HG02763 (cell line): ENCODE measurements at regions not wholly inside any gene's neighbourhood (a gene's known extent, or its start where the extent isn't known, plus 50 kb on each side); places are given as distances from the start of the nearest gene placed in this dataset.

Experiments
- ATAC-seq: cut with Tn5 transposase; IDR thresholded peaks from one replicate; pipeline ENCODE4 v1.9.1; 2021; ENCODE audit warnings: mild to moderate bottlenecking, moderate library complexity; ENCODE audit not compliant: unreplicated experiment

GRCh38 chr10:2953495-2953894, 113.9 kb upstream of the PFKP start:
- no peak for ATAC-seq

DNA sequence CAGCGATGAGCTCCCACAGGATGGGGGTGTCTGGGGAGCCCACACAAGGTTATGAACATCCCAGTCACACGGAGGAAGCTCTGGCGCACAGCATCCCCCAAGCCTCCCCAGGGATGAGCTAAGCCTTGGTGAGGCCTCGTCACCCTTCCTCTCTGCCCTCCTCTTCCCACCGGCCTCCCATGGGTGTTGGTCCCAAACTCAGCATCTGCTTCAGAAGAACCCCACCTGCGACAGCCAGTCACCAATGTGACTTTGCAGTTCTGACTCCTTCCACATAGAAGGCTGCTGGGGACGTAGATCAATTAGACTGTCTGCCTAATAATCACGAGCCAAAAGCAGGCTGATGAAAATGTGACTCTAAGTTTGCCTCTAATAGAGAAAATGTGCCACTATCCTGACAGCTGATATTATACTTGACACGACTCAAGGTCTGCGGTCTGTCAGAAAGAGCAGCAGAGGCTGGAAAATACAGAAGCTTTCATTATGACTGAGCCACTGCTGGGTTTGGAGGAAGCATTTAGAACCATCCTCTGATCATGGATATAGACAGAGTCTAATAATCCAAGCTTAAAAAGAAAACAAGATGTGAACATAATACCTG, 116.0 kb upstream of the PFKP start:
- ATAC-seq: no peak

GRCh38 chr10:2950546-2950945, 116.8 kb upstream of the PFKP start:
- ATAC-seq: no peak

DNA sequence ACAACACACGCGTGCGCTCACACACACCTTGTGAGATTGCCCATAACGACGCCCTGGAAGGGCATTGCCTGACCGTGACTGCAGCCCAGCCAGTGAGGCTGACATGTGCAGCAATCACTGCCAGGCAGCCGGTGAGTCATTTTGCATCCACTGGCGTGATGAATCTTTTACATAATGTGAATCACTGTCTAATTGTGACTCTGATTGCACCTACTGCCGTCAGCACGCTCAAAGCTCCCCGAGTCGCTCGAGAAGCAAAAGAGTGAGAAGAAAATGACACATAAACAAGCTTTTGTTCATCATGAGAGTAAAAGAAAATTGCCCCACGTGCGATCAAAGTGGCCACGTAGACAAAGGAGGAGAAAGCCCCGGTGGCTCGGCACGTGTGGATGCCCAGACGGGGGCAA, 117.4 kb upstream of the PFKP start:
- peak; percentile 50 for ATAC-seq

- no peak for ATAC-seq
Observed at GRCh38 chr10:2949221-2949947, 118.0 kb upstream of the PFKP start.

DNA sequence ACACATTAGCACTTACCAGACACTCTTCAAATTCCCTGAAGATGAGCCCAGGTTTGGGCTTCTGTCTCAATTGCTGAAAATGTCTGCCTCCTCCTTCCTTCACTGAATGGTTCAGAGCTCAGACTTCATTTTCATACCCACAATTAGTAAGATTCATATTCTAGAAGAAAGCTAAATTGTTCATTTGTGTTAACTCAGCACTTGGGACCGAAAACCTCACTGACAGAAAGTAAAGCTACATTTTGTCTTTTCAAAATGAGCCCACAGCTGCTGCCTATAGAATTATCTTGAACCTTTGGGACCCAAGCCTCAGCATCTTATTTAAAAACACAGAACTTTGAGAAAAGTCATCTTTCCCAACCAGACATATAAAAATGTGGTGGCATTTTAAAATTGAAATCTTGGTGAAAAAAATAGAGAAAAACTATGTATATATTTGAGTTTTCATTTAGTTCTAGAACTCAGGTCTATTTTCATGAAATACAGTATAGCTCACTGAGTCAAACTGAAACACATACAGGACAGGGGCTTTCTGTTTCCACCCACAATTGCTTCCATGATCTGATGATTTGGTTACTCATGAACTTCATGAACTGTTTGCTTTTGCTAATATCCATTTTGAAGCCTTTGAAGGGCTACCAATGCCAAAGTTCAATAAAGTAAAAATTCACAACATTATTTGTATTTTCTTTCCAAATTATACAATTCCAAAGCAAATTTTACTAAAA, 119.1 kb upstream of the PFKP start:
- ATAC-seq: peak; percentile 63

DNA sequence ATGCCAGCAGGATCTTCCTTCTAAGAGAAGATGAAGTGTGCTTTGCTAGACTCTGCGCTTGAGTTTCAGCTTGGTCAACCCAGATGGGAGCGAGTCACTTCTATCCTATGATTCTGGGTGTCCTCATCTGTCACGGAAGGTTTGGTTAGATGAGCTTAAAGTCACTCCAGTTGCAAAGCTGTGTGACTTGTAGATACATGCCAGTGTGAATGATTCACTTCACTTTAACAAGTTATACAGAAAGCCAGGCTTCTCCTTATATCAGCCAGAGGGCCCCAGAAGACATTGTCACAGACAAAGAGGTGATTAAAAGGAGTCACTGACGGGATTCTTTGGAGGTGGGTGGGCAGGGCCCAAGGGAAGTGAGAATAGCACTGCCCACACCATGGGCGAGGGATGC, 122.6 kb upstream of the PFKP start:
- ATAC-seq: no peak

DNA sequence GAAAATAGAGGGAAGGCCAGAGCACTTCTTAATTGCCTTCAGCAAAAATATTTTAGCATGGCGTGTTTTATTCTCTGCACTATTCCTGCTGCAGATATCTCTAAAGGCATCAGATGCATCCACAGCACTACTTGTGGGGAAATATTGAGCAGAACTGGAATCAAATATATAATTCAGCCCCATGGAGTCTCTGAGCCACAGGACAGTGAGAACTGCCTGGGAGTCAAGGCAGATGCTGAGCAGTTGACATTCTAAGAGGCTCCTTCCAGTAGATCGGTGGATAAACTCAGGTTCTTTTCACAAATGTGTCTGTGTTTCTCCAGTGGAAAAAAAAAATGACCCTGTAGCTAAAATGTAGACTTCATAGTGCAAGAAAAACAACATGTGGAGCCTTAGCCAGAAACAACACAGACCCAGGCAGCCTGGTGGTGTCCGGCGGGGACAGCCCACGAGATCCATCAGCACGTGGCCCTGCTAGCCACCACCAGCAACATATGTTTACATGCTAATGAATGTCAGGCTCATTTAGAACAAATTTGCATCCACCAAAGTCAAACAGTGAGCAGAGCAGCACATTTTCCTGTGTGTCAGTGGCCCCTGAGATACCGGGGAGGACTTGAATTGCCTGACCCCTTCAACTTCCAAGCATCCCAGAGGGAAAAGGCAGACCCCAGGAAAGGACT, 123.3 kb upstream of the PFKP start:
- ATAC-seq: no peak

GRCh38 chr10:2942938-2943337, 124.4 kb upstream of the PFKP start:
- no peak for ATAC-seq

- ATAC-seq: no peak
Observed at GRCh38 chr10:2938869-2939268, 128.5 kb upstream of the PFKP start.

DNA sequence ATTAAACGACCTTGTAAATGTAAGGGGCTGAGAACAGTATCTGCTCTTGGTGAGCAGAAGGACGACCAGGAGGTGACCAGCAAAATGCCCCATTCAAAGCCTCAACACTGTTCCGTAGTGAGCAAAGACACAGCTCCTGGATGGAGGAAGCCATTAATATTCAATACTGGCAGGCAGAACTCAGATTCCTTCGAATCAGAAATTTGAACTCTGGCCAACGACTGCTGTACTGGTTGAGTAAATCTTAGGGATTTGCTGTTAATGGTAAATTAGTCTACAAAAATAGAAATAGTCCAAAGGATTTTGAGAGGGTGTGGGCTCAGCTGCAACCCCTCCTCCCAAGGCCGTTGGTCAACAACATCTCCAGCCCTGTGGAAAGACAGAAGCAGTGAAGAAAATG, 130.5 kb upstream of the PFKP start:
- no peak for ATAC-seq

GRCh38 chr10:2935647-2936386, 131.5 kb upstream of the PFKP start:
- ATAC-seq: no peak

GRCh38 chr10:2933924-2934323, 133.4 kb upstream of the PFKP start:
- no peak for ATAC-seq

- ATAC-seq: no peak
Observed at GRCh38 chr10:2933519-2933918, 133.8 kb upstream of the PFKP start.

DNA sequence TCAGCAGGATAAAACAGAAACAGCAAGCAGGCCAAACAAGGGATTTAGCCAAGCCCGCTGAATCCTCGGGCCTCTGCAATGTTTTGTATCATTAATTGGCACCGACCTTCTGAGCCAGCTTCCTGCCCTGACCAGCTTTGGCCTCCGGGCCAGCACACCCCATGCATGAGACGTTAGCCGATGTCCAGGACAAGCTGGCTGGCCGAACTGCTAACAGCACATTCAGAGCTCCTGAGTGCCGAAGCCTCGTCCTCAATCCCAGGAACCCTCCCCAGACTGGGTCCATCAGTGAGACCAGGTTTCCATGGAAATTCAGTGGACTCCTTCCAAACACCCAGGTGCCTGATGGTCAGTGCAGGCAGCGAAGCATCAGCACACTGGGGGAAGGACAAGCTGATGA, 134.3 kb upstream of the PFKP start:
- ATAC-seq: no peak

DNA sequence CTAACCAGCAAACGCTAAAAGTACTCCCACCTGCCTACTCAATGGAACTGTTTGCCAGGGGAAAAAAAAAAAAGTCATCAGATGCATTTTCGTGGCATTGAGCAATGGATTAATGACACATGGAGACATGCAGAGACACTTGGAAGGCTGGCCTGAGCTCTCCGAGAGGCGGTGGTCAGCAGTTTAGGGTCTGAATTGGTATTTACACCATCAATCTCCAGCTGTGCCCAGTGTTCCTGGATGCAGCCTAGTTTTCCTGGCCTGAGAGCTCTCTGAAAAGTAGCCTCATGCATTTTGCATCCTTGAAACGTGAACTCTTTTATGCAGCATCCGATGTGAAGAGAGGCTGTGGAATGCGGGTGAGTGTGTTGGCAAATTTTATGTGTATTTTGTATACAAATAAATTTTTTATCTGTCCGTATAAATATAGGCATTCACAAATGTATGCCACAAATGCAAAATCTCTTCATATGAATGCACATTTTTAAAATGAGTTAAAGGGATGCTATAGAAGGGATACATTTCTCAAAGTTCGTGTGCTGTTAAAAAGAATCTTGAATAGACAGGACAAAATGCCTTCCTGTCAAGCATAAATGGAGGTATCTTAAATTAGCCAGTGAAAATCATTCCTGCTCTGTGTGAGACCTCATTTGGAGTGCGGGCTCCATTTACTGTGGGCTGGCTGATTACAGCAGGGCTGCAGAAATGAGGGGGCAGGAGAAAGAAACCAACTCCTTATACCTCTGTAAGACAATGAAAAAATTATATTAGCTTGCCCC, 137.7 kb upstream of the PFKP start:
- ATAC-seq: no peak

DNA sequence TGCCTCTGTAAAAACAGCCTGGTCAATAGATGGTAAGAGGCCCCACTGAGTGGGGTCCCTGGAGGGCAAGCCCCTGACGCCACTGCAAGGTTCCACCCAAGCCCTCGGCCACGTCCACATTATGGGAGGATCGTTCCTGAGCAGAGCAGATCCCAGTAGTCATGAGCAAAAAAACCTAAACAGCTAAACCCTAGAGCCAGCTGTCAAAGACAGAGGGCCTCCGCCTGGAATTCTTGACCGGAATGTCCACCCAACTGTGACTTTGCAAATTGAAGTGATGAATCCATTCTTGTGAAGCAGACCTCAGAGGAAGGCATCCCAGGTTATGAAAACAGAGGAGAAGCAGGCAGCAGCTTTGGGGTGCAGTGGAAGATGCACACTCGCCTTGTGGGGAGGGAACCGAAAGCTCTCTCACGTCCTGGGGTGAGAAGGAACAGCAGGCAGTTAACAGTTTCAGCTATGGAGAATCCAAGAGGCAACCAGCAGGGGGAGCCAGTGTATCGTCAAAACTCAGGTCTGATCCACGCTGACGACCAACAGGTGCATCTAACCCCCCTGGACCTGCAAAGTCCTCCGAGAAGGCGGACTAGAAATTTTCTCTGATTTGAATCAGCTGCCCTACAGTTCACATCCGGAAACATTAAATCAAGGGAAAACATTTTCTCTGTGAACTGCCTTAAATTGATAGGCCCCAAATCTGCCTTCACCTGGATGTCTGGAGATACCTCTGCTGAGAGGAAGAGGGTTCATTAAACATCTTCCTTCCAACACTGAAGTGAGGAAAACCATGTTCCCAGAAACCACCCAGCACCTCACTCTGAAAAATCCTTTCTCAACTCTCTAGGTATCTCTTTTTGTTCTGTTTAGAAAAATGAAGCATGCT, 139.1 kb upstream of the PFKP start:
- ATAC-seq: peak; percentile 86

- ATAC-seq: no peak
Observed at GRCh38 chr10:2926918-2927660, 140.3 kb upstream of the PFKP start.
